GM21360 (cell line): ENCODE measurements at regions not wholly inside any gene's neighbourhood (a gene's known extent, or its start where the extent isn't known, plus 50 kb on each side); places are given as distances from the start of the nearest gene placed in this dataset.
"Not testable (repeated sequence)": the region's sequence is repeated elsewhere in the genome, so short reads cannot be mapped to it uniquely, and the experiment has no call there.

ENCODE experiments used
- ATAC-seq: cut with Tn5 transposase; IDR thresholded peaks from one replicate; pipeline ENCODE4 v1.9.1; 2021; ENCODE audit warnings: mild to moderate bottlenecking, moderate library complexity; ENCODE audit not compliant: unreplicated experiment

DNA sequence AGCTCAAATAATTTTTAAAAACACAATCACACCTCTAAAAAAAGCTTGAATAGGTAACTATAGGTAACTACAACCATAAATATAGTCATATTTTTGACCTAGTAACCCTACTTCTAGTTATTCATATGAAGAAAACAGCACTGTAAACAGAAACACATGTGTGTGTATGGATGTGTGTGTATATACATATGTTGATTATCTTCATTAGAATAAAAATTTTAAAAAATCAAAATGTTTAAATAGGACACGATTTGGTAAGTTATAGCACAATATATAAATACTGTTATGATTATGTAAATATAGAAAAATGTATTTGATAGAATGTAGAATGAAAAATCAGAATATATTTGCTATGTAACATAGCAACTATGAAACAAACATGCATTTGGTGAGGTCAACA lies 258.1 kb upstream of the GK2 start:
- no peak for ATAC-seq

DNA sequence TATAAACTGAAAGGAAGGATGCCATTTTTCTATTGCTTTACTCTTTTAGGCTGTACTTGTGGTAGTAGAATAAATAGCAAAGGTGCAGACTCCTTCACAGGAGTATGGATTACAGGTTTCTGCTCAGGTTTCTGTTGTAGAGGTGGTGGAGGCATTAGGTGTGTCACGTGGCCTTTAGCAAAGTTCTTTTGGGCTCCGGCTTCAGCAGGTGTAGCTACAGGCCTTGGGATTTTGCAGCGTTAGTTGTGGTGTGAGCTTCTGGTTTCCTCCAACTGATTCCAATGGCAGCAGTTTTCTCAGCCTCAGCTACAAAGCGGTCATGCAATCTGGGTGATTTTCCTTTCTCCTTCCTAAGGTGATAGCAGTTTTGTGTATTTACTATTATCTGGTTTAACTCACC lies 255.8 kb upstream of the GK2 start:
- no peak for ATAC-seq

- ATAC-seq = no peak
Observed at GRCh38 chr4:79663141-79663540, 255.1 kb upstream of the GK2 start.

- ATAC-seq = no peak
Observed at GRCh38 chr4:79662651-79663050, 254.6 kb upstream of the GK2 start.

DNA sequence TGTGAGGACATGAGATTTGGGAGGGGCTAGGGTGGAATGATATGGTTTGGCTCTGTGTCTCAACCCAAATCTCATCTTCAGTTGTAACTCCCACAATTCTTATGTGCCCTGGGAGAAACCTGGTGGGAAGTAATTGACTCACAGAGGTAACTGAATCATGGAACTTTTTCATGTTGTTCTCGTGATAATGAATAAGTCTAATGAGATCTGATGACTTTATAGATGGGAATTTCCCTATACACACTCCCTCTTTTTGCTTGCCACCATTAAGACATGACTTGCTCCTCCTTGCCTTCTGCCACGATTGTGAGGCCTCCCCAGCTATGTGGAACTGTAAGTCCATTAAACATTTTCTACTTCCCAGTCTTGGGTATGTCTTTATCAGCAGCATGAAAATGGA lies 253.2 kb upstream of the GK2 start:
- no peak for ATAC-seq

DNA sequence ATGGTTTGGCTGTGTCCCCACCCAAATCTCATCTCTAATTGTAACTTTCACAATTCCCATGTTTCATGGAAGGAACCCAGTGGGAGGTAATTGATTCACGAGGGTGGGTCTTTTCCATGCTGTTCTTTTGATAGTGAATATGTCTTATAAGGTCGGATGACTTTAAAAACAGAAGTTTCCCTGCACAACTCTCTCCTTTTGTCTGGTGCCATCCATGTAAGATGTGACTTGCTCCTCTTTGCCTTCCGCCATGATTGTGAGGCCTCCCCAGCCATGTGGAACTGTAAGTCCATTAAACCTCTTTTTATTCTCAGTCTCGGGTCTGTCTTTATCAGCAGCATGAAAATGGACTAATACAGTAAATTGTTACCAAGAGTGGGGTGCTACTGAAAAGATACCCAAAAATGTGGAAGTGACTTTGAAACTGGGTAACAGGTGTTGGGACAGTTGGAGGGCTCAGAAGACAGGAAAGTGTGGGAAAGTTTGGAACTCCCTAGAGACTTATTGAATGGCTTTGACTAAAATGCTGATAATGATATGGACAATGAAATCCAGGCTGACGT lies 251.4 kb upstream of the GK2 start:
- not testable (repeated sequence) for ATAC-seq

- ATAC-seq = no peak
Observed at GRCh38 chr4:79657379-79657778, 249.4 kb upstream of the GK2 start.

DNA sequence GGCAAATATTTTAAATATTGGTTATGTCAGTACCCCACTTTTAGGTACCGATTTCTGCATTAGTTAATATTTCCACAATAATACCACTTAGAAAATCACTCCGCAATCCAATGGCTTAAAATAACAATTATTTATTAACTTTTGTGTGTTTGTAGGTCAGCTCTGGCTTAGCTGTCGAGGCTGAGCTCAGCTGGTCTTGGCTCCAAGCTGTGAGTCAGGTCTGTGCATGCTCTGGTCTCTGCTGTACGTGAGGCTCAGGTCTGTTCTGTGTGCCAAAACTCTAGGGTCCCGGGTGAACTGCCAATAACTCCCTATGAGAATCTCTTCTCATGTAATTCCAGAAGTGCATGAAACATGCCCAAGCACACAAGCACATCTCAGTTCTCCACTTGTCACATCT lies 245.8 kb upstream of the GK2 start:
- ATAC-seq = no peak

- ATAC-seq = no peak
Observed at GRCh38 chr4:79652738-79653137, 244.7 kb upstream of the GK2 start.

DNA sequence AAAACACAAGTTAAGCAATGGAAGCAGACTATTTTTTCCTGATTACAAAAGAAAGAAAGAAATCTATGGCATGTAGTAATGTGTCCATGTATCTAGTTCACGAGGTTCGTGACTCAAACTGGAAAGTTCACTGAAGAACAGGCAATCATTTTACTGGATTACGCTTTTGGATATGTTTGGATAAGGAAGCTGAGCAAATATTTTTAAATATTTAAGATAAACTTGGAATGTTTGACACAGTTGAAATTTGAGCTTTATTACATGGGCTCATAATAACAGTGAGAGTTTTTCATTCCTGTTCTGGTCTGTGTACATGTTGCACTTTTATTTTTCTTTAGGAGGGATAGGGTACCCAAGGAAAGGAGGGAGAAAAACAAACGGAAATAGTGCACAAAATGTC lies 244.2 kb upstream of the GK2 start:
- ATAC-seq = no peak

DNA sequence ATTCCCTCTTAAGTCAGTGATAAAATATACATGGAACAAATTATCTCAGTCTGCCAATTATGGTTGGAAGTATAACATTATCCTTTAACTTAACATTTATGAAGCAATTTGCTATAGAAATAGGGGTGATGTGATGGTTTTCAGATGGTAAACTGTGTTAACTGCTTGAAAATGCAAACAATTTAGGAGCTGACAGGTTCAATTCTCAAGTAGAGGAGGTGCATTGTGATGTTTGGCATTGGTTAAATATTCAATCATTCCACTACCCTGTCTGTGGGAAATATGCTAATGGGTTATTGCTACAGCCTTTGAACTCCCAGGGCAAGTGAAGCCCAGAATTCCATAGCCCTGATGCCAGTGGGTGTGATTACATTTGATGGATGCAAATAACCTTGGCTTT lies 243.4 kb upstream of the GK2 start:
- no peak for ATAC-seq

- ATAC-seq = no peak
Observed at GRCh38 chr4:79650794-79651431, 242.9 kb upstream of the GK2 start.

- no peak for ATAC-seq
Observed at GRCh38 chr4:79650217-79650616, 242.2 kb upstream of the GK2 start.

DNA sequence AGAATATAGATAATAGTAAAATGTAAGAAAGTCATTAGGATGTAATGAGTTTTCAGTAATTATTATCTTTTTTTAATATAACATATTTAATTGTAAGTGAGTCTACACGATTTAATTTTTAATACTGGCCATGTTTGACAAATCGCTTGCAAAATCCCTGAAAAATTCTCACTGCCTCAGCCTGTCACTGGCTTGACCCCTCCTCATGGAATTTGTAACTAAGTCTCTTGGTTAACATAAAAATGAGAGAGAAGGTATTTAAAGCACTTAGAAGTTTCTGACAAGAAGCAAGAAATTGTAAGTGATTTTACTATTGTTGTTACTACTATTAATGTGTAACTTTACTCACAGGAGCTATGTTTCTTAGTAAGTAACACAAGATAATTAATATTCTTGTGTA lies 237.9 kb upstream of the GK2 start:
- no peak for ATAC-seq

DNA sequence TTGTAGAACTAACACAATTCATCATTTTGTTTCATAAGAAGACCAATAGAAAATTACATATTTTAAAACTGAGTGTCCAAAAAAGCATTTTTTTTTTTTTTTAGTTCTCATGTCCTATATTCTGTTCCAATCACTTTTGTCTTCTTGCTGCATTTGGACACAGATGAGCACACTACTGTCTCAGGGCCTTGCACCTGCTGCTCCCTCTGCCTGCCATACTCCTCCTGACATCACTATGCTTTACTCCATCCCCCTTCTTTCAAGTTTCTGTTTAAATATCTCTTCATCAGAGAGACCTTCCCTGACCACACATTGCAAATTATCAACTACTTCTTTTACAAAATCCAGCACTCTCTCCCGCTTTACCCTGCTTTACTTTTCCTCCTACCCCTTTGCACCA lies 230.7 kb upstream of the GK2 start:
- no peak for ATAC-seq

DNA sequence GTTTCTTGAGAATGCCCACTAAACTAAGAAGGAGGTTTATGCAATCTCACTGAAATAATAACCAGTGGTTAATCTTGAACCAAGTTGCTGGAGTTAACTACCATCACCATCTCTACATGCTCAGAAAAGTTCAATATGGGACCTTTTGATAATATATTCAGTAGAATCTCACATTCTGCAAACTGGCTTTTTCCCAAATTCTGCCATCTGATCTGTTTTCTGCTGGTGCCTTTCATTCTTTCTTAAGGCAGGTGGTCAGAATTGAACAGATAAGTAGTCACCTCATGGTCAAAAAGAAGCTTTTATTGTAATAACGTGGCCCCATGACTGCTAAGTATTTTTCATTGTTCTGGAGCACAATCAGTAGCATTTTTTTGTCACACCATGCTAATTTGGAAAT lies 229.0 kb upstream of the GK2 start:
- no peak for ATAC-seq

DNA sequence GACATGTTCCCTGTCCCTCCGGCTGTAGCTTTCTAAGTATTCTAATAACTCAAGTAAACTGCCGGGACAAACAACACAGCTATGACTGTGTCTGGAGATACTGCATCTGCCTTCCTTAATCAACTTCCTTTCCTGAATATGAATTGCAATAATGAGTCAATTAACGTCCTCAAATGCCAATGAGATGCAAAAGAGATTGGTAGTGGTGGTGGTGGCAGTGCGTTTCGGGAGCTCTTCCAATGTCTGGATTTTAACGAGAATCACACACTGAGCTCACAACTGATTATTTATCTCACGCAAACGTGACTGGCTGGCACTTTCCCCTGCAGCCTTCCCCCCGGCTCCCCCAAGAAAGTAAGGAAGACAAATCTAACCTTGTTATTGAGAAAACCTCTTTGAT lies 226.1 kb upstream of the GK2 start:
- ATAC-seq = no peak

DNA sequence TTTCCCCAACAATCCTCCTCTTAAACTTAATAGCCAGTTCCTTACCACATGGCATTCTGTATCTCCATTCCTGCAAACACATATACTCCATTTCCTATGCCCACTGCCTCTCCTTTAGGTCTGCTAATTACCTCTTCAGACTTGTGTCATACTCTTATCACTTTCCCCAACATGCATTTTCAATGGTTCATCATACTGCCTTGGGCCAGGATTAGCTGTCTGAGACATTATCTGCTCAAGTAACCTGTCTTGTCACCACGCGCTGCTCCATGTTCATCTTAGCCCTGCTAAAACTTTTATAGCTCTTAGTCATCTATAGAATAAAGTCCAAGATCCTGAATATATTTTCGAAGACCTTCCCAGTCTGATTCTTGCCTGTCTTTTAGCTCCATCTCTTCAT lies 224.1 kb upstream of the GK2 start:
- ATAC-seq = no peak

DNA sequence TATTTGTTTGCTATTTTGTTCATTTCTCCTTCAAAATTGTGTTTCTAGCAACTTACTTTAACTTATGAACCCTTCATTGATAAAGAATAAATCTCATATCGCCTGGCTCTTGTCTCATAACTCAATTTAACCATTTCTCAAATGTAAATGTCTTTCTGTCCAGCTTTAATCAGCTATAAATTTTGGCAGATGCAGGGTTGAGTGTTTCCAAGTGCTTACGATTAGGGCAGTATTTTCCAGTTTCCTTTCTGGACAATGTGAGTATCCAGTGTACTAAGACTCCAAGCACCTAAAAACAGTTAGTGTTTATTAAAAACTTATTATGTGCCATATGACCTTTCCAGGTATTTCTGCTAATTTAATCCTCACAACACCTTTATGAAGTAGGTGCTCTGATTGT lies 218.6 kb upstream of the GK2 start:
- no peak for ATAC-seq

GRCh38 chr4:79626101-79626500 lies 218.1 kb upstream of the GK2 start:
- no peak for ATAC-seq

DNA sequence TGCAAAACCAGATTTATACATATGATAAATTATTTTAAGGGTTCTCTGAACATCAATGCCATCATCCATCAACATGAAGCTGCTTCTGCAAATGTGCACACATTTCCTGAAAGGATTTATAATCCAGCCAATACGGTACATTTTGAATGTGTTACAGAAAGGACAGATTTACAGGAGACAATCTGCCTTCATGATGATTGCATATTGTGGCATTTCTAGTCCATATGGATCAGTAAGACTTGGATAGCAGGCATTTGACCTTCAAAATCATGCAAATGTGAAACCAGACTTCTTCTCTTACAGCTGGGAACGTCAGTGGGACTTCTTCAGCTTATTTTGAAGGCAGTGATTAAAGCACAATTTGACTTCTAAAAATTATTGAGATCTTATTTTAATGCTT lies 217.3 kb upstream of the GK2 start:
- ATAC-seq = no peak

DNA sequence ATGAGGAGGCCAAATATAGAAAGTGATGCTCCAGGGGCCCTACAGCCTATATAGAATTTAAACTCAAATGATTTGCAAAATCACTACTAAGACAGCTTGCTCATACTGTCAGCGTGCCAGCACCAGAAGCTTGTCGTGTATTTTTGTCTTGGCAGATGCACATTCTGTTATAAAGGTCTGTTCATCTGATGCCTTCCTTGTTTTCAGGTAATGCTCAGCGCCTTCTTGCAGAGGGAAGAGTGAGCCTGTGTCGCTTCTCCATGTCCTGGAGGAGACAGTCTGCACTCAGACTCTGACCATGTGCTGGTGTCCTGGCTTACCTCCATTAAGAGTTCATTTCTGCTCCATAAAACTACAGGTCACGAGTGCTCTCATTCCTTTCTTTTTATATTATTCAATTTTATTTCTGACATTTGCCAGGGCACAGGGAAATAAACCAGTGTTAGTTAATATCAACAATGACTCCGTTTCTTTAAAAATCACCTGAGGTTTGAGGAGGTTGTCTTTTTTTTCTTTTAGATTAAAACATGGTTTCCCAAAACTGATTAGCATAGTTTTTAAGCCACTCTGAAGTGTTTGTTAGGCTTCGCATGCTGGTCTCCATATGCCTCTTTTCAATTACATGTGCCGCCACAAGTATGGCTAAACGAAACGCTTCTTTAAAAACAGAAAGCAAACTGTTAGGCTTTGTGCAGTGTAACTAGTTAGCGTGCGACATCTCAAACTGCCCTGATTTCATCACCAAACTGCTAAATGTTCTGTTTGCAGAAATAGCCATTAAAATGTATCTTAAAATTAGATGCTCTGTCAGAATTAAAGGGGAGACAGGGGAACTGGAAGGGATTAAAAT lies 215.2 kb upstream of the GK2 start:
- ATAC-seq = no peak
